Cardiac muscle cell (in vitro differentiated cells and primary cell): ENCODE measurements at regions not wholly inside any gene's neighbourhood (a gene's known extent, or its start where the extent isn't known, plus 50 kb on each side); places are given as distances from the start of the nearest gene placed in this dataset.

Source experiments
- DNase-seq, 2 donors: peaks; one replicate each; pipeline versions ENCODE4 v3.0.0 to v3.0.0-alpha.2; 2010 to 2017; ENCODE audit warnings: low read depth in 1 of 2, low spot score in 1 of 2
- H3K27ac ChIP-seq: fragments of 200-600 bp; sonication (generic); 2 replicates; pipeline ENCODE4 v1.5.1; 2016
- H3K27me3 ChIP-seq: fragments of 200-600 bp; sonication (generic); 2 replicates; pipeline ENCODE4 v1.6.0; 2016; ENCODE audit warnings: control low read depth
- H3K36me3 ChIP-seq: fragments of 200-600 bp; sonication (generic); 2 replicates; pipeline ENCODE4 v1.5.1; 2016; ENCODE audit warnings: control low read depth
- H3K4me1 ChIP-seq: fragments of 200-600 bp; sonication (generic); 2 replicates; pipeline ENCODE4 v1.8.1; 2017; ENCODE audit warnings: low read depth, mild to moderate bottlenecking, mixed run types
- H3K4me3 ChIP-seq: fragments of 200-600 bp; sonication (generic); 2 replicates; pipeline ENCODE4 v1.5.1; 2016; ENCODE audit warnings: mild to moderate bottlenecking
- H3K9me3 ChIP-seq: fragments of 200-600 bp; sonication (generic); 2 replicates; pipeline ENCODE4 v1.5.1; 2017; ENCODE audit warnings: low read depth, mild to moderate bottlenecking, control low read depth
- TF ChIP-seq, protein P1 (sequence below): IDR thresholded peaks from 2 replicates; pipeline ENCODE4 v1.5.1; 2012; ENCODE audit warnings: low read depth, mild to moderate bottlenecking, low read length

DNA sequence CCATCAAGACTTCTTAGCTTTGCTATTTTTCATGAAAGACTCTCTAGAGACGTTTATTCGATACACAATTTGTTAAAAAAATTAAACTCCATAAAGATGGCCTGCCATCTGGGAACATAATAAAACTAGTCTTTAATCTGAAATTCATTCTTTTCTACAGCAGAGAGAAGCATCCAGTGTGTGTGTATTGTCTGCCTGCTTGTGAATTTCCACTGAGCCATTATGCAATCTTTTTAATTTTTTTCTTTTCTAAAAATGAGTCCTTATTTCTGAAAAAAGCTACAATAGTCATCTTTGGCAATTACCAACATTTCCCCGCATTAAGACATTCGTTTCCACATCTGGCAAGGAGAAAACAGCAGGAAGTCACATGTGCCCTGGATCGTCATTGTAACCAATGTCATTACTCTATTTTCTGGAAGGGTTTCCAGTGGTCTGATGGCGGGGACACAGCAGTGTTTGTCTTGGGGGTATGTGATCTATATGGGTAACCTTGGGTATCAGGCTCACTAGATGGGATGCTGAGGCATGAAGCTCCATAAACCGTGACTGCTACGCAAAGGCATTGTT, 263.1 kb downstream of the MSX2 start:
- DNase-seq, result no peak
- Histone ChIP-seq H3K27me3 (no peaks in the 10 kb centered on the region), H3K4me1 (peaks cover 20% of the 10 kb centered on the region), H3K36me3 (no peaks in the 10 kb centered on the region), H3K9me3 (no peaks in the 10 kb centered on the region), H3K4me3 (no peak overlapping the region), H3K27ac (no peak overlapping the region)
- TF ChIP-seq, protein P1, sequence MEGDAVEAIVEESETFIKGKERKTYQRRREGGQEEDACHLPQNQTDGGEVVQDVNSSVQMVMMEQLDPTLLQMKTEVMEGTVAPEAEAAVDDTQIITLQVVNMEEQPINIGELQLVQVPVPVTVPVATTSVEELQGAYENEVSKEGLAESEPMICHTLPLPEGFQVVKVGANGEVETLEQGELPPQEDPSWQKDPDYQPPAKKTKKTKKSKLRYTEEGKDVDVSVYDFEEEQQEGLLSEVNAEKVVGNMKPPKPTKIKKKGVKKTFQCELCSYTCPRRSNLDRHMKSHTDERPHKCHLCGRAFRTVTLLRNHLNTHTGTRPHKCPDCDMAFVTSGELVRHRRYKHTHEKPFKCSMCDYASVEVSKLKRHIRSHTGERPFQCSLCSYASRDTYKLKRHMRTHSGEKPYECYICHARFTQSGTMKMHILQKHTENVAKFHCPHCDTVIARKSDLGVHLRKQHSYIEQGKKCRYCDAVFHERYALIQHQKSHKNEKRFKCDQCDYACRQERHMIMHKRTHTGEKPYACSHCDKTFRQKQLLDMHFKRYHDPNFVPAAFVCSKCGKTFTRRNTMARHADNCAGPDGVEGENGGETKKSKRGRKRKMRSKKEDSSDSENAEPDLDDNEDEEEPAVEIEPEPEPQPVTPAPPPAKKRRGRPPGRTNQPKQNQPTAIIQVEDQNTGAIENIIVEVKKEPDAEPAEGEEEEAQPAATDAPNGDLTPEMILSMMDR, result no peak

DNA sequence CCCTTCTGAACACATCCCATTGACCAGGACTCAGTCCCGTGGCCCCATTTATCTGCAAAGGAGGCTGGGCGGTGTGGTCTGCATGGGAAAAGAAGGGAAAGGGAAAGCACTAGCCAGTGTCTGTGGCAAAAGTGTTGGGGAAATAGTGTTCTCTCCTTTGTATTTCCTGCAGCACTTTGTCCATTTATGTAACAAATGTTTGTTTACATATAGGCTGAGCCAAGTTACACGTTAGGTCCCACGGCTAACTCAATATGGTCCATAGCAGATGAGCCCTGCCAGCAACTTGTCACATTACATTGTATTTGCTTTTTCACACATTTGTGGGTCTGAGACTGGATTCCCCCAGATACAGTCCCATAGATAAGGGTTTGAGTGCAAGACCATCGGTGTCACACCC, 260.5 kb downstream of the MSX2 start:
- H3K4me3 ChIP-seq, result no peak overlapping the region
- no peak for DNase-seq
- no peaks in the 10 kb centered on the region for H3K9me3 ChIP-seq
- no peaks in the 10 kb centered on the region for H3K36me3 ChIP-seq
- TF ChIP-seq, protein P1, result no peak
- H3K27me3 ChIP-seq, result no peaks in the 10 kb centered on the region
- peaks cover 11% of the 10 kb centered on the region for H3K4me1 ChIP-seq
- no peak overlapping the region for H3K27ac ChIP-seq

DNA sequence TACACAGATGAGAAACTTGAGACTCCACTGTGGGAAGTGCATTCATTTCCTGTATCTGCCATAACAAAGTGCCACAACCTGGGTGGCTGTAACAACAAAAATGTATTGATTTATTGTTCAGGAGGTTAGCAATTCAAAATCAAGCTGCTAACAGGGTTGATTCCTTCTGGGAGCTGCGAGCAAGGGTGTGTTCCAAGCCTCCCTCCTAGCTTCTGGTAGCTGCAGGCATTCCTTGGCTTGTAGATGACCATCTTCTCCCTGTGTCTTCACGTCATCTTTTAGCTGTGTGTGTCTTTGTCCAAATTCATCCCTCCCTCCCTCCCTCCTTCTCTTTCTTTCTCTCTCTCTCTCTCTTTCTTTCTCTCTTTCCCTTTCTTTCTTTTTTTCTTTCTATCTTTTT, 258.1 kb downstream of the MSX2 start:
- TF ChIP-seq, protein P1, result no peak
- H3K27me3 ChIP-seq, result no peaks in the 10 kb centered on the region
- no peak for DNase-seq

DNA sequence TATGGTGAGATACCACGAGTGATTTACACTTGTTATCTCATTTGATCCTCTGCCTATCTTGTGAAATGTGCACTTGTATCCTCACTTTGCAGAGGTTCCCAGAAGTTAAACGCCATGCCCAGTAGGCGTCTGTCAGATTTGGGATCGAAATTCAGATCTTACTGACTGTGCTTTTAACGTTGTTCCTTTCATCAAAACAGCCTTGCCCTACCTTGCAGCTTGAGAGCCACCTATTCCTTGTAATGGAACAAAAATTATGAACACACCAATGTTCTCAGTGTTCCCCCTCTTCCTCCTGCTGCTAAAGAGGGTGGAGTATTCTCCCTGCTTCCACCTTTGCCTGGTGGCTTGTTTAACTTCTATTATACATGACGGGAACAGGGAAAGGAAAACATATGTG, 257.0 kb downstream of the MSX2 start:
- Histone ChIP-seq H3K4me3 (no peak overlapping the region), H3K36me3 (no peaks in the 10 kb centered on the region), H3K9me3 (no peaks in the 10 kb centered on the region), H3K4me1 (peaks cover 2% of the 10 kb centered on the region), H3K27me3 (no peaks in the 10 kb centered on the region), H3K27ac (no peak overlapping the region)
- DNase-seq, result no peak
- TF ChIP-seq, protein P1, result no peak

More for the DNA sequence above, 258.1 kb downstream of the MSX2 start:
- no peaks in the 10 kb centered on the region for H3K9me3 ChIP-seq
- no peaks in the 10 kb centered on the region for H3K36me3 ChIP-seq
- H3K4me1 ChIP-seq, result no peaks in the 10 kb centered on the region
- H3K27ac ChIP-seq, result no peak overlapping the region
- no peak overlapping the region for H3K4me3 ChIP-seq

DNA sequence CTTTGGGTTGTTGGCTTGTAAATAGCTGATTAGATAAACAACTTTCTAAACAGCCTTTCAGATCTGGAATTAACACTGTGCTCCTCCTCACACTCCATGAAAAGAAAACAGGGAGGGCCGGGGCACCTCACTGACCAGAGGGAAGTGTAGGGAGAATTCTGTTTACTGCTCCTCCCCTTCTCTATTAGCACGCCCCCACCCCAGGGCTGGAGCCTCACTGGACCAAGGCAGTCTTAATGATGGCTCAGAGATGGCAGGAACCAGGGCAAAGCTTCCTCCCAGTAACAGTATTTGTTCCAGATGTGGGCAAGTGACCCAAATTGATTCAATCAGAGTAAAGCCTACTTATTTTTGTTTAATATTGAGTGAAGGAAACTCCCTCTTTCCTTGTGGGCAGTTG, 256.6 kb downstream of the MSX2 start:
- DNase-seq, result no peak
- Histone ChIP-seq H3K4me1 (peaks cover 6% of the 10 kb centered on the region), H3K27me3 (no peaks in the 10 kb centered on the region), H3K9me3 (no peaks in the 10 kb centered on the region), H3K36me3 (no peaks in the 10 kb centered on the region), H3K27ac (no peak overlapping the region), H3K4me3 (no peak overlapping the region)
- TF ChIP-seq, protein P1, result no peak

DNA sequence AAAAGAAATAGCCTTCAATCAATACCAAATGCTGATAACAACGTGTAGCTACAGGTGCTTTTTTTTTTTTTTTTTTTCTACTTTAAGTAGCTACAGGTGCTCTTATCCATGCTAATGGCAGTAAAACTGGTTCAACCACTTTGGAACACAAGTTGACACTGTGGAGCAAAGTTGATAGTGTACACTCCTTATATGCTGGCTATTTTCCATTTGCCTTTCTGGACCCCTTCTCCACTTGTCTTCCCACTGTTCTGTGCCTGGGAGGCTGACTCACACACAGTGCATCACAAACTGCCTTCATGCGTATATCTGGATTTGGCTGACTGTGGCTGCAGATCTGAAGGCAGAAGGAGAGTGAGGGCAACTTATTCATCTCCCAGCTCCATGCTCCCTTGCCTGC, 247.9 kb downstream of the MSX2 start:
- H3K27me3 ChIP-seq, result no peaks in the 10 kb centered on the region
- peaks cover 7% of the 10 kb centered on the region for H3K4me1 ChIP-seq
- TF ChIP-seq, protein P1, result no peak
- no peaks in the 10 kb centered on the region for H3K36me3 ChIP-seq
- H3K4me3 ChIP-seq, result no peak overlapping the region
- H3K9me3 ChIP-seq, result no peaks in the 10 kb centered on the region
- no peak overlapping the region for H3K27ac ChIP-seq
- DNase-seq, result no peak
